ENCODE measurements at regions not wholly inside any gene's neighbourhood (a gene's known extent, or its start where the extent isn't known, plus 50 kb on each side); places are given as distances from the start of the nearest gene placed in this dataset.

DNA sequence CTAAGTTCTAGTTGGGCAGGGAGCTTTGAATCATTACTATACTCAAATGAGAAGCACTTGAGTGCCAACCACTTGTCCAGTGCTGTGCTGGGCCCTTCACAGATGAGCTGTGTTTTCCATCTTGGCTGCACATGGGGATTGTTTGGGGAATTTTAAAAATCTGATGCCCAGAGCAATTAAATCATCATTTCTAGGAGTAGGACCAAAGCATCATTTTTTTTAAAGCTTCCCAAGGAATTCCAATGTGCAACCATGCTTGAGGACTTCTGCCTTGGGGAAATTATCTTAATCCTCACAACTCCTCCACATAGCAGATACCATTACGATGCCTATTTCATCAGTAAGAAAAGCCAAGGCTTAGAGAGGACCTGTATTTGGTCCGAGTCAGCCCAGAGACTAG, 131.4 kb downstream of the TMEM174 start:
- Histone ChIP-seq H3K4me2 (no peak overlapping the region), H3K27me3 (peaks cover 39% of the 10 kb centered on the region), H3K36me3 (no peaks in the 10 kb centered on the region), H3K27ac (no peak overlapping the region), H4K20me1 (no peaks in the 10 kb centered on the region), H3K9me3 (peaks cover 50% of the 10 kb centered on the region), H3K9ac (no peak overlapping the region), H3K4me3 (no peak overlapping the region), H3K4me1 (peaks cover 15% of the 10 kb centered on the region)
- TF ChIP-seq Cebpa-rat (IDR thresholded peaks at IDR 0.05): no peak

DNA sequence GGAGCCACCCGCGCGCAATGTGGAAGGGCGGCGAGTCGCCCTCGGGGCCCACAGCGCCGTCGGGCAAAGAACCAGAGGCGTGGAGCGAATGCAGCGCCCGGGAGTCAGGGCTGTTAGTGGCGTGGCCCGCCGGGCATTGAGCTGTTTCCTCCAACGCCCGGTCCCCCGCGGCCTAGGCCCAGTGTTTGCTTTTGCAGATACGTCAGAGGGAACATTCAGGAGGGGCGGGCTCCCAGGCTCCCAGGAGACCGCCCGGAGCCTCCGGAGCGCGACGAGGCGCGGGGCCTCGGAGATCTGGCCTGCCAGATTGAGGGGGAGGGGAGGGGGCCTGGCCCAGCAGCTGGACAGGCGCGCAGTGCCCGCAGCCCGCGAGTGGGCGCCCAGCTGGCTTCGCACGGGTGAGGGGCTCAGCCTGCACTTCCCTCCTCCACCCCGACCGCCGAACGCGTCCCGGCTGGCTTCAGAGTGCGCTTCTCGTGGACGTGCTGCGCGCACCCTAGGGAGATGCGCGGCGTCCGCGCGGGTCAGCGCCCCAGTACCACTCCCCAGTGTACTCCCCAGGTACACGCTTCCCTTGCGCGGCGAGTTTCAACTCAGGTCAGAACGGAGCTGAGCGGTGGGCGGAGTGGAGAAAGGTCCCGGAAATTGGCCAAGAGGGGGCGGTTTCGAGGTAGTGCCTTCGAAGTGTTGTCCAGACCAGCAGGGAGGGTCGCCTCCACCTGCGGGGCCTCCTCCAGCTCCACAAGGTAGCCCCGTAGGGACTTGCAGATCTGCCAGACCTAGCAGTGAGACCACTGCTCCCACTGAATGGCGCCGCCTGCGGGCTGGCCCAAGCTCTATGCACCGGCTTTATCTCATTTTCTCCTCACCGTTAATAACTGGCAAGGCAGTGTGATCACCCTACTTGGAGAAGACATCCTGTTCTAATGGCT, 130.4 kb downstream of the TMEM174 start:
- H3K4me3 ChIP-seq: no peak overlapping the region
- no peak overlapping the region for H3K4me2 ChIP-seq
- H3K9ac ChIP-seq: no peak overlapping the region

DNA sequence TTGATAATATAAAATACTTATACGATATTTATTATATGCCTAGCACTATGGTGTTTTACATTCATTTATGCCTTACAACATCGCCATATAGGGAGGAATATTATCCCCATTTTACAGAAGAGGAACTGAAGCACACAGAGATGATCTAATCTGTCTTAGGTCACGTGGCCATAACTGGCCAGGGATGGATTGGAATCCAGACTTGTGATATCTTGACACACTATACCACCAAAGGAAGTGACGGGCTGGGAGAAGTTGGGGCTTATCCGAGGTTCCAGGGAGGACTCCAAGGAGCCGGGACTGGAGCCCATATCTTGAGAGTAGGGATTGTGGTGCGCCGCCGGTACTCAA, 129.8 kb downstream of the TMEM174 start:
- Histone ChIP-seq H3K27me3 (peaks cover 55% of the 10 kb centered on the region), H3K36me3 (no peaks in the 10 kb centered on the region), H3K4me3 (no peak overlapping the region), H3K4me1 (peaks cover 15% of the 10 kb centered on the region), H4K20me1 (no peaks in the 10 kb centered on the region), H3K4me2 (no peak overlapping the region), H3K9me3 (peaks cover 66% of the 10 kb centered on the region), H3K9ac (no peak overlapping the region), H3K27ac (no peak overlapping the region)
- no peak for TF ChIP-seq Cebpa-rat (IDR thresholded peaks at IDR 0.05)

More for the DNA sequence above, 130.4 kb downstream of the TMEM174 start:
- Histone ChIP-seq H3K36me3 (no peaks in the 10 kb centered on the region), H3K27ac (no peak overlapping the region), H3K27me3 (peaks cover 49% of the 10 kb centered on the region), H4K20me1 (no peaks in the 10 kb centered on the region), H3K9me3 (peaks cover 59% of the 10 kb centered on the region), H3K4me1 (peaks cover 15% of the 10 kb centered on the region)
- no peak for TF ChIP-seq Cebpa-rat (IDR thresholded peaks at IDR 0.05)

DNA sequence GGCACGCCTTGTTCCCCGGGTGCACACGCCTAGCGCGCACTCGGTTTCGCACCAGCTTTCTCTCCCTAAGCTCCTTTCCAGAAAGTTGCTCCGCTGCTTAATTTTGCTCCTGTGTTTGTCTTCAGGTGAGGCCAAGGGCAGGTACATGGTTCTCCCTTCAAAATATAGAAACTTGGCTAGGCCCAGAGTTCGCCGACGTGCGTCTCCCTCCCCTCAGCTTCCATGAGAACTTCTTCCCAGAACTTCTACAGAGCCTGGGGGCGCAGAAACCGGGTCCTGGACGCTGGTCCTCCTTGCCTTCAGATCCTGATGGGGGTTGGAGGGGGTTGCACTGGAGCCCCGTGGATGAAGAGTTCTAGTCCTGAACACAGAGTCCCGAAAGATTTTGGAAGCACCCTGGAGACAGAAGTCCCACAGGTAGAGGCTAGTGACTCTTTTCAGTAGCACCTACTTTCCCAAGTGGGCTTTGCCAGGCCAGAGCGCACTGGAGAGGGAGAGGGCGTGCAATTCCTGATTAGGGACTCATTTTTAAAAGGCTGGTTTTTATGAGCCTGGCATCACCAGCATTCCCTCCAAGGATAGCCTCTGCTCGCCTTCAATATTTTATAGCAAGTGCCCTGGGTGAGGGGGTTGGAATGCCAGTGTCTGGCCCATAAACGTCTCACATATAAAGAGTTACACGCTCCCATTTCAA, 128.4 kb downstream of the TMEM174 start:
- Histone ChIP-seq H3K4me3 (no peak overlapping the region), H3K27me3 (peaks cover 69% of the 10 kb centered on the region)
- TF ChIP-seq Cebpa-rat (IDR thresholded peaks at IDR 0.05): no peak

DNA sequence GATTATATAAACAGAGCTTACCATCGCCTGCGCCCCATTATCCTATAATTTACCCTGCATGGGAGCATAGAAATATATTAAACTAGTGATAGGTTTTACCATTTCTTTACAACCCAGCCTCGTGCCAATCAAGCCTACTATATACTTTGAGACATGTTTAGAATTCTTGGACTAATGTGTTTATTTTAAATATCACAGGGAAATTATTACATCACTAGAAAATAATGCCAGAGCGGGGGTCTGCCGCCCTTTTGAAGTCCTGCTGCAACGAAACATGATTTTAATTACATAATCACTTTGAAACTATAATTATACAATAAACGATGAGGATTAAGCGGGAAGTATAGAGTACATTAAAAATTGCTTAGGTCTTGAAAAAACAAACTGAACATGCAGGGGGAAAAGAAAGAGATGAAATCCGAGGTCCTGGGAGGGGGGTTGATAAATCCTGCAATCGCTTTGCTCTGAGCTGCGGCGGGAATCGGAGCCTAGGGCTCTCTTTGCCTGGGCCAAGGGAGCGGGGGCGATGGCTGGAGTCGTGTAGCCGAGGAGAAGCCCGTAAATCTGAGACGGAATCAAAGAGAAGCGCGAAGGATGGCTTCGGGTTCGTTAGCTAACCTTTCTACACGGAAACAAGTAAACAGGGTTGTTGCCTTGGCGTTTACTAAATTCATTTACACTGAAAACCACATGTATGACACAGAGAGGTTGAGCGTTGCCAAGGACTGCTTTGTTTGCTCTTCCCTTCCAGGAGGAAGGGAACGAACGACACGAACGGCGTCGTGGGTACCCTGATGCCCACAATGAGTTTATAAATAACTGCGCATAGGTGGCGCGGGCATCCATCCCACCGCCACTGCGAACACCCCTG, 127.6 kb downstream of the TMEM174 start:
- Histone ChIP-seq H3K9me3 (peaks cover 67% of the 10 kb centered on the region), H3K27me3 (peaks cover 77% of the 10 kb centered on the region), H3K4me1 (no peaks in the 10 kb centered on the region), H4K20me1 (no peaks in the 10 kb centered on the region), H3K36me3 (no peaks in the 10 kb centered on the region), H3K4me2 (no peak overlapping the region), H3K27ac (no peak overlapping the region), H3K9ac (no peak overlapping the region), H3K4me3 (no peak overlapping the region)
- TF ChIP-seq Cebpa-rat (IDR thresholded peaks at IDR 0.05): no peak

More for the DNA sequence above, 128.4 kb downstream of the TMEM174 start:
- Histone ChIP-seq H3K9ac (no peak overlapping the region), H3K4me1 (peaks cover 2% of the 10 kb centered on the region; the same call in 1 of the 2 replicates), H3K4me2 (no peak overlapping the region), H4K20me1 (no peaks in the 10 kb centered on the region), H3K9me3 (peaks cover 67% of the 10 kb centered on the region), H3K36me3 (no peaks in the 10 kb centered on the region), H3K27ac (no peak overlapping the region)

DNA sequence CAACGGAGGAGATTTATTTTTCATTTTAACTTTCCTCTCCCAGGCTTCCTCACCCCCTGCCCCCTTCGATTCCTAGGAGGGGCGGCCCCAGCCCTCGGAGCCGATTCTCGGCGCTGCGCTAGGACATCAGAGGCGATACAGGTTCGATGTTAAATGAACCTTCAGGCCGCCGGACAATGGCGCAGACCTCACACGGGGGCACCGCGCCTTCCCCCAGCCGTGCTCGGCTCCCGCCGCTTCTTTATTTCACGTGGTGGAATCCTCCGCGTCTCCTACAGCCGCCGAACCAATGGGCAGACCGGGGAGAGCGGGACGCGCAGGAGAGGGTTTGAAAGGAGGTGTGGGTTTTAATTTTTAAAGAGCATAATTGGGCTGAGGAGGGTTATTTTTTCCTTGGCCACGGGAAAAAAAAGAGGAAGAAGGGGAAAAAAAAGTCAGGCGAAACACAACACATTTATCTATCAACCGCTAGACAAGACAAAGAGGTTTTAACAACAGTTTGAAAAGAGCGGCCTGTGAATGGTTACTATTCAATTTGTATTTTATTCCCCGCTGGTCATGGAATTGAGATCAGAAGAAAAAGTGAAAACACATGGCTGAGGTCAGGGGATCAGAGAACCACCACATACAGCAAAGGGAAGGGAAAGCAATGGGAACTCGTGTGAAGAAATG, 126.8 kb downstream of the TMEM174 start:
- peaks cover 81% of the 10 kb centered on the region for H3K27me3 ChIP-seq
- H3K4me2 ChIP-seq: no peak overlapping the region
- 0 out of 2 replicates have a peak overlapping the region, but pooled peaks have one; percentile 36 for H3K4me3 ChIP-seq
- H3K36me3 ChIP-seq: no peaks in the 10 kb centered on the region
- no peak for TF ChIP-seq Cebpa-rat (IDR thresholded peaks at IDR 0.05)
- H3K9ac ChIP-seq: no peak overlapping the region
- peaks cover 67% of the 10 kb centered on the region for H3K9me3 ChIP-seq
- H3K27ac ChIP-seq: no peak overlapping the region
- H3K4me1 ChIP-seq: no peaks in the 10 kb centered on the region
- H4K20me1 ChIP-seq: no peaks in the 10 kb centered on the region

DNA sequence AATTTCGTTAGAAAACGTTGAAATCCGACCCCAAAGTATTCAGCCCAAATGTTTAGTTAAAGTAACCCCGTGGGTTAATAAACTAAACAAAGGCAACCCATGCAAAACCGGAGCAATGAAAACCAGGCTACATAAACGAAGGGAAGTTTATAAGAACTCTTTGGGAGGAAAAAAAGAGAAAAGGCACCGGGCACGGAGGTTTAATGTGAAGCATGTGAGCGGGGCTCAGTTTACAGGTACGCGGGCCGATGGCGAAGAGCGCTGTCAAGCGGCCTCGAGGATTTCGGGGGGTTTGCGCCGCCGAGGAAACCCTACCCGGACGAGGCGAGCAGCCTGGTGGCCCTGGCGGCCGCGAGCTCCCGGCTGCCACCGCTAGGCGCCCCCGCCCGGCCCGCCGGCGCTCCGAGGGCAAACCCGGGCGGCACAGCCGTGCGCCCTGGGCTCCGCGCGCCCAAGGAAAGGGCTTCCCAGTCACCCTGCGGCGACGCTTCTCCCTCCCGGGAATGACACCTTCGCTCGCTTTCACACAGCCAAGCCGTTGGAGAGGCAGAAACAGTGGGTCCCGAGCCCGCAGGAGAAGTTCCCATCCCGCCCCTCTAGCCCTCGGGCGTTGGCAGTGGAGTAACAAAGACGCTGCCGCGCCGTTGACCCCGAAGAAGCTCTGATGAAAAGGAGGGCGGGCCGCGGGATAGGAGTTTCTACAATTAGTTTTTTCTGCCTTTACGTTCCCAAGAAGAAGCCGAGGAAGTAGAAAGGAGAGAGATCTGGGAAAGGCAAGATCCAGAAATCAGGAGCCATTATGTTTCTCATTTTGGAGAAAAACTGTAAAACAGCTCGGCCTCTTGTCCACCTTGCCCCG, 126.0 kb downstream of the TMEM174 start:
- H3K9me3 ChIP-seq: peaks cover 63% of the 10 kb centered on the region
- H3K9ac ChIP-seq: no peak overlapping the region
- H3K4me2 ChIP-seq: no peak overlapping the region
- no peaks in the 10 kb centered on the region for H3K36me3 ChIP-seq
- H3K4me3 ChIP-seq: peak overlapping the region; percentile 36; the same call in 1 of the 2 replicates
- TF ChIP-seq Cebpa-rat (IDR thresholded peaks at IDR 0.05): no peak
- H3K27ac ChIP-seq: no peak overlapping the region
- peaks cover 81% of the 10 kb centered on the region for H3K27me3 ChIP-seq
- no peaks in the 10 kb centered on the region for H3K4me1 ChIP-seq
- no peaks in the 10 kb centered on the region for H4K20me1 ChIP-seq

DNA sequence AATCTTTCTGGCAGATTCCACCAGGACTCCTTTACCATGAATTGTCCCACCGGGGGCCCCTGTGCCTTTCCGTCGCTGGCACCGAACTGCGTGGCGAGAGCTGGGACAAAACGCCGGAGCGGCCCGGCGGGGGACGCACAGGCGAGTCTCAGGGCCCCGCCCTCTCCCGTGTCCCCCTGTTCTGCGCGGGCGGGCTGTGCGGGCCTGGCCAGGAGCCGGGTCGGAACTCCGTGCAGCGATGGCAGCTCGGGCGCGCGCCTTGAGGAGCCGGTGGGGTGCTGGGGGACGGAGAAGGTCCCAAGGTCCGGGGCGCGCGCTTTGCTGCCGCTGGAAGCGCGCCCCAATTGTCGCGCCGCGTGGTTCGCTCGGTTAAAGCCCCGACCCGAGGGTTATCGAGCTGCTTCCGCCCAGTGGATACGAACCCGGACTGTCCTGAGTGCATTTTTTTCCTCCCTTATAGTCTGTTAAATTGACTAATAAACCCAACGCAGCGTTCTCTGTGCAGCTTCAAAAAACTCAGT, 125.3 kb downstream of the TMEM174 start:
- Histone ChIP-seq H3K4me1 (no peaks in the 10 kb centered on the region), H3K4me2 (no peak overlapping the region), H3K9ac (no peak overlapping the region), H3K4me3 (peak overlapping the region; percentile 36; the same call in 1 of the 2 replicates), H4K20me1 (no peaks in the 10 kb centered on the region), H3K36me3 (no peaks in the 10 kb centered on the region), H3K27ac (no peak overlapping the region), H3K9me3 (peaks cover 56% of the 10 kb centered on the region), H3K27me3 (peaks cover 80% of the 10 kb centered on the region)
- TF ChIP-seq Cebpa-rat (IDR thresholded peaks at IDR 0.05): no peak
